CD4-positive, alpha-beta T cell (primary cell): ENCODE measurements at regions not wholly inside any gene's neighbourhood (a gene's known extent, or its start where the extent isn't known, plus 50 kb on each side); places are given as distances from the start of the nearest gene placed in this dataset.

ENCODE experiments used
- ATAC-seq: fragments of 200-7000 bp; cut with Tn5 transposase; one replicate; pipeline ENCODE4 v1.10.0; 2022; ENCODE audit warnings: mild to moderate bottlenecking; ENCODE audit not compliant: poor library complexity
- CTCF ChIA-PET: fragments of 350-600 bp; sonication (Branson Sonifier 250); formaldehyde crosslinking; loops from one replicate; lab custom pipeline; 2021; ENCODE audit warnings: antibody characterized with exemption, inconsistent platforms; lab: Charles Lee
- POLR2A ChIA-PET: fragments of 350-600 bp; sonication (Branson Sonifier 250); formaldehyde crosslinking; loops from one replicate; lab custom pipeline; 2021; ENCODE audit warnings: antibody characterized with exemption, inconsistent platforms; lab: Charles Lee
- DNase-seq, 14 experiments: peaks; one replicate each; pipeline ENCODE4 v3.0.0-alpha.2; 2013 to 2020; ENCODE audit warnings: mixed read lengths in 2 of 14
- H3K27ac ChIP-seq, 2 donors: one replicate each; pipeline versions ENCODE4 v1.5.1 to v1.7.0; 2013; ENCODE audit warnings: low read length in 2 of 2, low read depth in 1 of 2, mild to moderate bottlenecking in 1 of 2
- H3K27me3 ChIP-seq, 2 experiments: 1 replicate in 1 of 2; 2 replicates in 1 of 2; pipeline versions ENCODE4 v1.6.1 to v1.7.0; 2013; ENCODE audit warnings: low read length in 2 of 2, control low read depth in 1 of 2, mild to moderate bottlenecking in 1 of 2, moderate library complexity in 1 of 2; ENCODE audit not compliant: insufficient read depth in 2 of 2, control insufficient read depth in 1 of 2
- H3K36me3 ChIP-seq: one replicate; pipeline ENCODE4 v1.6.1; 2013; ENCODE audit warnings: low read length, control low read depth; ENCODE audit not compliant: insufficient read depth
- H3K4me1 ChIP-seq: one replicate; pipeline ENCODE4 v1.6.1; 2013; ENCODE audit warnings: low read length, control low read depth; ENCODE audit not compliant: insufficient read depth
- H3K4me3 ChIP-seq: one replicate; pipeline ENCODE4 v1.5.1; 2013; ENCODE audit warnings: mild to moderate bottlenecking, low read length, moderate library complexity
- H3K9me3 ChIP-seq, 2 experiments: 1 replicate in 1 of 2; 2 replicates in 1 of 2; pipeline versions ENCODE4 v1.6.1 to v1.7.0; 2013; ENCODE audit warnings: low read length in 2 of 2, mild to moderate bottlenecking in 2 of 2, control low read depth in 1 of 2, moderate library complexity in 1 of 2; ENCODE audit not compliant: control insufficient read depth in 1 of 2, insufficient read depth in 1 of 2
- H3K27ac Mint-ChIP-seq: one replicate; pipeline ENCODE4 v1.8.0; 2020; ENCODE audit warnings: mixed read lengths
- H3K27me3 Mint-ChIP-seq: one replicate; pipeline ENCODE4 v1.8.0; 2021; ENCODE audit warnings: mixed read lengths
- H3K36me3 Mint-ChIP-seq: one replicate; pipeline ENCODE4 v1.8.0; 2021; ENCODE audit warnings: low read depth, mixed read lengths
- H3K4me1 Mint-ChIP-seq: one replicate; pipeline ENCODE4 v1.8.0; 2021; ENCODE audit warnings: low read depth, mixed read lengths
- H3K4me3 Mint-ChIP-seq: one replicate; pipeline ENCODE4 v1.8.0; 2020; ENCODE audit warnings: mild to moderate bottlenecking, mixed read lengths
- H3K9me3 Mint-ChIP-seq: one replicate; pipeline ENCODE4 v1.8.0; 2020; ENCODE audit warnings: mixed read lengths
- CTCF ChIP-seq: fragments of 200-600 bp; IDR thresholded peaks from one replicate; pipeline ENCODE4 v1.8.0; 2022; ENCODE audit warnings: antibody characterized with exemption, mild to moderate bottlenecking
- intact Hi-C, 2 experiments: fragments of 100-400 bp; cut with DNase I in 1 of 2; cut with micrococcal nuclease in 1 of 2; formaldehyde crosslinking; loops; one replicate each; pipeline versions ENCODE4 v1.15.1 to v1.9.0; 2023 to 2025; cut with DNase I, micrococcal nuclease

- POLR2A ChIA-PET: no interaction called here
- Histone ChIP-seq H3K4me1 (no peaks in the 10 kb centered on the region), H3K27me3 (no peaks in the 10 kb centered on the region), H3K36me3 (no peaks in the 10 kb centered on the region), H3K9me3 (no peaks in the 10 kb centered on the region), H3K27ac (no peak overlapping the region), H3K4me3 (no peak overlapping the region)
- no peak overlapping the region for H3K27ac Mint-ChIP-seq
- H3K36me3 Mint-ChIP-seq: no peaks in the 10 kb centered on the region
- ATAC-seq (no peak), DNase-seq (no peak)
- intact Hi-C loops: no loop called here
- no peak overlapping the region for H3K4me3 Mint-ChIP-seq
- H3K4me1 Mint-ChIP-seq: no peaks in the 10 kb centered on the region
- H3K9me3 Mint-ChIP-seq: no peaks in the 10 kb centered on the region
- CTCF ChIA-PET: no interaction called here
- peaks cover 19% of the 10 kb centered on the region for H3K27me3 Mint-ChIP-seq
- no peak for TF ChIP-seq CTCF
Measured at GRCh38 chr7:97680622-97681021, 51.3 kb upstream of the TAC1 start.
